ENCODE measurements at regions not wholly inside any gene's neighbourhood (a gene's known extent, or its start where the extent isn't known, plus 50 kb on each side); places are given as distances from the start of the nearest gene placed in this dataset.
"Not testable (repeated sequence)": the region's sequence is repeated elsewhere in the genome, so short reads cannot be mapped to it uniquely, and the experiment has no call there.

DNA sequence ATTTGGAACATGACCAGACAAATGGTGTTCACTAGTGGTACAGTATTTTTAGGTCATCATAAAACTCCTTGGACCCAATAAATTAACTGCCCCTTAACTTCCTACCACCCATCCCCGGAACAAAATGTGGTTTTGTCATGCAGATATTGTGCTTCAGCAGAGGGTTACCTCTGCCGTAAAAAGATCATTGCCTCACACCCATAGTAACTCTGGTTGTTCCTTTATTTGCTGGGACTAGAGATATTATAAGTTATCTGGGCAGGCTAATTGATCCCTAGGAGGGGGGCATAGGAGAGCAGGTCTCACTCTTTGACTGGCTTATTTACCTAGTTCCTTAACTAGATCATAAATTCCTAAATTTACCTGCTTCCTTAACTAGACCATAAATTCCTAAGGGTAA, 1343.9 kb upstream of the CHAC2 start:
- CTCF ChIA-PET, result no interaction called here
- TF ChIP-seq, protein P1, sequence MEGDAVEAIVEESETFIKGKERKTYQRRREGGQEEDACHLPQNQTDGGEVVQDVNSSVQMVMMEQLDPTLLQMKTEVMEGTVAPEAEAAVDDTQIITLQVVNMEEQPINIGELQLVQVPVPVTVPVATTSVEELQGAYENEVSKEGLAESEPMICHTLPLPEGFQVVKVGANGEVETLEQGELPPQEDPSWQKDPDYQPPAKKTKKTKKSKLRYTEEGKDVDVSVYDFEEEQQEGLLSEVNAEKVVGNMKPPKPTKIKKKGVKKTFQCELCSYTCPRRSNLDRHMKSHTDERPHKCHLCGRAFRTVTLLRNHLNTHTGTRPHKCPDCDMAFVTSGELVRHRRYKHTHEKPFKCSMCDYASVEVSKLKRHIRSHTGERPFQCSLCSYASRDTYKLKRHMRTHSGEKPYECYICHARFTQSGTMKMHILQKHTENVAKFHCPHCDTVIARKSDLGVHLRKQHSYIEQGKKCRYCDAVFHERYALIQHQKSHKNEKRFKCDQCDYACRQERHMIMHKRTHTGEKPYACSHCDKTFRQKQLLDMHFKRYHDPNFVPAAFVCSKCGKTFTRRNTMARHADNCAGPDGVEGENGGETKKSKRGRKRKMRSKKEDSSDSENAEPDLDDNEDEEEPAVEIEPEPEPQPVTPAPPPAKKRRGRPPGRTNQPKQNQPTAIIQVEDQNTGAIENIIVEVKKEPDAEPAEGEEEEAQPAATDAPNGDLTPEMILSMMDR (conservative IDR thresholded peaks at IDR 0.05; ENCODE audit: low read depth), result no peak
- H3K27ac ChIP-seq, result no peak overlapping the region
- POLR2A ChIA-PET (ENCODE audit: low non-redundant PET), result no interaction called here
- DNase-seq (ENCODE audit: low spot score), result no peak

DNA sequence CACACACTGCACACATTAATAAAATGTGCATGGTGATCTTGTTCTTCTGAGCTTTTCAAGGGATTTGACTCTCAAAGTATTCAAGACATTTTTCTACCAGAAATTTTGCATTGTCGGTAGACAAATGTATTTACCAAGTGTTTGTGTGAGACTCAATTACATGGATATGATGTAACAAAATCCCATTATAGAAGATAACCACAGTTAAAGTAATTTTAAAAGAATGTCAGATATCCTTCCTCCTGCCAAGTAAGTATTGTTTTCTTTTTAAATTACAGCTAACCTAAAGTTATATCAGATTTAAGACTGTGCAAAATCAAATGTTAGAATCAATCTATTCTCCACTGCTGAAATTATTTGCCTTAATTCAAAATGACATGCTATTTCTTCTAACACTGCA, 1344.5 kb upstream of the CHAC2 start:
- H3K27ac ChIP-seq, result no peak overlapping the region
- TF ChIP-seq, protein P1 (conservative IDR thresholded peaks at IDR 0.05; ENCODE audit: low read depth), result no peak
- ChIA-PET CTCF (no interaction called here), POLR2A (ENCODE audit: low non-redundant PET) (no interaction called here)
- no peak for DNase-seq (ENCODE audit: low spot score)

DNA sequence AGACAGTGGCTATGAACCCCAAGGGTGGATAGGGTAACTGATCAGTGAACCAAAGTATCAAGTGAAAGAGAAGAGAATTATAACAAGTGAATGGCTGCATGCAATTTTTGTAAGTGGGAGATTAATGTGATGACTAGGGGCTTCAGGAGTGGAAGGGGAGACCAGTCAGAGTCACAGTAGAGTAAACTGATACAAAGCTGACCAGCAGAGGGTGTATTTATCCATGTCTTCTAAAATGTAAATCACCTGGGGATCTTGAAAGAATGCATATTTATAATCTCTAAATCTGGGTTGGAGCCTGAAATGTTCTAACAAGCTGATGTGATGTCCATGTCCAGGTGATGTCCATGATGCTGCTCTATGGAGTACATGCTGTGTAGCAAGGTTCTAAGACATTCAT, 1351.3 kb upstream of the CHAC2 start:
- ChIA-PET POLR2A (ENCODE audit: low non-redundant PET) (no interaction called here), CTCF (interaction anchor here (0.6 kb wide), 1 partner anchor 317 kb away, joined by 7 read pairs; no protein-coding TSS in a partner anchor)
- peak; percentile 4 for DNase-seq (ENCODE audit: low spot score)
- no peak overlapping the region for H3K27ac ChIP-seq
- TF ChIP-seq, protein P1 (conservative IDR thresholded peaks at IDR 0.05; ENCODE audit: low read depth), result no peak

DNA sequence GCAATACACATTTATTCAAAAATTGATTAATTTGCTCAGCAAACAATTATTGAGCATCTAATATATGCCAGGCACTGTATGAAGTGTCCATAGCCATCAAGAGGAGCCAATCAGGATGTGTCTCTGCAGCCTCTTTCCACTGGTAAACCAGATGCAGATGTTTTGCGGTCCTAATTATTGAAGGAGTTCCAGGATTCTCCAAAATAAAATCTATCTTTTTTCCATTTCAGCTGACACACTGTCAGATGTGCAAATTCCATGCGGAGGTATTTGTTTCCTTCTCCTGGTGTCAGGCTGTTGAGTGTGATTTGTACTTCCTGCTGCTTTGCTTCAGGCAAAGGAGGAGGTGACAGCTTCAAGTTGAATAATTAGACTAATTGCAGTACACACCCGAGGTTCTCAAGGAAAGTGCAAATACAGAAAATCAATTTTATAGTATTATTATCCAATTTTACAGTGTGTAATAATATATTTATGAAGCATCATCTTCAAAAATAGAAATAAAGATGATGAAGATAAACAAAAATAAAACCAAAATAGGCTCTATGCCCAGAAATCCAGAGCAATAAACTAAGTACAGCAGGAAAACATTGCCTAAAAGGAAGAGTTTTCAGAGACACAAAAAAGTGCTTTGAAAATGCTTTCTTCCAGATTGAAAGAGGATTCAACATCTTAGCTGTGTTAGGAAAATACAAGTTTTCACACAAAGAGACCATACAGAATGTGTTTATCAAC, 1352.9 kb upstream of the CHAC2 start:
- no peak for DNase-seq (ENCODE audit: low spot score)
- POLR2A ChIA-PET (ENCODE audit: low non-redundant PET), result no interaction called here
- H3K27ac ChIP-seq, result no peak overlapping the region
- TF ChIP-seq, protein P1 (conservative IDR thresholded peaks at IDR 0.05; ENCODE audit: low read depth), result no peak
- CTCF ChIA-PET, result interaction anchor here (0.9 kb wide), 1 partner anchor 1195 kb away, joined by 3 read pairs; no protein-coding TSS in a partner anchor

DNA sequence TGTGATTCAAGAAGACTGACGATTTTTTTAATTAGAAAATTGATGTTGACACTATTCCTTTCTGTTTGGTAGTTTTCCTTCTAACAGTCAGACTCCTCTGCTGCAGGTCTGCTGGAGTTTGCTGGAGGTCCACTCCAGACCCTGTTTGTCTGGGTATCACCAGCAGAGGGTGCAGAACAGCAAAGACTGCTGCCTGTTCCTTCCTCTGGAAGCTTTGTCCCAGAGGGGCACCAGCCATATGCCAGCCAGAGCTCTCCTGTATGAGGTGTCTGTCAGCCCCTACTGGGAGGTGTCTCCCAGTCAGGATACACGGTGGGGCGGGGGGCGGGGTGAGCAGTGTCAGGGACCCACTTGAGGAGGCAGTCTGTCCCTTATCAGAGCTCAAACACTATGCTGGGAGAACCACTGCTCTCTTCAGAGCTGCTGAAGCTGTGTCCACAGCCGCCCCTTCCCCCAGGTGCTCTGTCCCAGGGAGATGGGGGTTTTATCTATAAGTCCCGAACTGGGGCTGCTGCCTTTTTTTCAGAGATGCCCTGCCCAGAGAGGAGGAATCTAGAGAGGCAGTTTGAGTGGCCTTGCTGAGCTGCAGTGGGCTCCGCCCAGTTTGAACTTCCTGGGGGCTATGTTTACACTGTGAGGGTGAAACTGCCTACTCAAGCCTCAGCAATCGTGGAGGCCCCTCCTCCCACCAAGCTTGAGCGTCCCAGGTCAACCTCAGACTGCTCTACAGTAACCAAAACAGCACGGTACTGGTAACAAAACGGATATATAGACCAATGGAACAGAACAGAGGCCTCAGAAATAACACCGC, 1358.1 kb upstream of the CHAC2 start:
- DNase-seq (ENCODE audit: low spot score); H3K27ac ChIP-seq; POLR2A ChIA-PET (ENCODE audit: low non-redundant PET): not testable (repeated sequence)
- CTCF ChIA-PET, result interaction anchor here (0.6 kb wide), 1 partner anchor 190 kb away, joined by 6 read pairs; no protein-coding TSS in a partner anchor

DNA sequence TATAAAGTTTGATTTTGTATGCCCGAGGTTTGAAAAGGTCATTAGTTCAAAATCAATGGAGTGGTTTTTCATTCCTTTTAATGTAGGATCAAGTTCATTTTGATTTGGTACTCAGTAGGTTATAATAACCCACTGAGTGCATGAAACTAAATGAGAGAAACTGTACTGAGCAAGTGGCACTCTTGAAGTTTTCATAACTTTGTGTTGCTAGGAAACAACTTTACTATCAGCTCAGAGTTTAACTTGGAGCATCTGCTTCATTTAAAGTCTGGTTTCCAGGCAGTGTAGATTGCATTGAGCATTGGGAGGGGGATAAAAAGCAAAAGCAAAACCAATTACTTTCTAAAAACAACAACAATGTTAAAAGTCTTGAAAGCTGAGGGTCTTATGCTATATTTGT, 1361.6 kb upstream of the CHAC2 start:
- ChIA-PET POLR2A (ENCODE audit: low non-redundant PET) (no interaction called here), CTCF (no interaction called here)
- TF ChIP-seq, protein P1 (conservative IDR thresholded peaks at IDR 0.05; ENCODE audit: low read depth), result no peak
- DNase-seq (ENCODE audit: low spot score), result no peak
- H3K27ac ChIP-seq, result no peak overlapping the region

DNA sequence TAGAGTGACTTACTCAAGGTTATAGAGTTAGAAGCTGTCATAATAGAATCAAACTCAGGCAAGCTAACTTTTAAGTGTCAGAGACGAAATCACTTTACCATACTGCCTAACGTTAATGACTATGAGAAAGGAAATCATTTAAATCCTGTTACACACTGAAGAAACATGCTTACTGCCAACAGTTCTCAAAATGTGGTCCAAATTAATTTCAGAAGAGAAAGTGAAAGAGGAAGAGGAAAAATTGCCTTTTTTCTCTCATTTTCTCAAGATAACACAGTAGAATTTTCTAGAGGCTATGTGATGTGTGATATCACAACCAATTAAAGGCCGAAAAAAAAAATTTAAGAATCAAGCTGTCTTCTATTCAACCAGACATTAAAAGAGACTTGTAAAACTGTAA, 1362.7 kb upstream of the CHAC2 start:
- TF ChIP-seq, protein P1 (conservative IDR thresholded peaks at IDR 0.05; ENCODE audit: low read depth), result no peak
- H3K27ac ChIP-seq, result no peak overlapping the region
- ChIA-PET POLR2A (ENCODE audit: low non-redundant PET) (no interaction called here), CTCF (no interaction called here)
- no peak for DNase-seq (ENCODE audit: low spot score)
